Suprapubic skin (tissue), 4 donors: ENCODE measurements at regions not wholly inside any gene's neighbourhood (a gene's known extent, or its start where the extent isn't known, plus 50 kb on each side); places are given as distances from the start of the nearest gene placed in this dataset.
"Not testable (repeated sequence)": the region's sequence is repeated elsewhere in the genome, so short reads cannot be mapped to it uniquely, and the experiment has no call there.

Experiments
- DNase-seq, 2 donors: peaks; one replicate each; pipeline ENCODE4 v3.0.0-alpha.2; 2019; ENCODE audit warnings: low spot score in 2 of 2
- H3K27ac ChIP-seq: fragments of 200-600 bp; sonication (generic); one replicate; pipeline ENCODE4 v1.5.1; 2019
- H3K27me3 ChIP-seq: fragments of 200-600 bp; sonication (generic); one replicate; pipeline ENCODE4 v1.5.1; 2019
- H3K36me3 ChIP-seq: fragments of 200-600 bp; sonication (generic); one replicate; pipeline ENCODE4 v1.5.1; 2019
- H3K4me1 ChIP-seq: fragments of 200-600 bp; sonication (generic); one replicate; pipeline ENCODE4 v1.5.1; 2019
- H3K4me3 ChIP-seq: fragments of 200-600 bp; sonication (generic); one replicate; pipeline ENCODE4 v1.5.1; 2019; ENCODE audit warnings: mild to moderate bottlenecking
- H3K9me3 ChIP-seq: fragments of 200-600 bp; sonication (generic); one replicate; pipeline ENCODE4 v1.5.1; 2019
- EP300 ChIP-seq: sonication (generic); formaldehyde crosslinking; IDR thresholded peaks from one replicate; pipeline ENCODE4 v1.6.1; 2017; ENCODE audit warnings: antibody characterized with exemption
- POLR2A ChIP-seq, 2 donors: fragments of 450-650 bp; IDR thresholded peaks; one replicate each; pipeline ENCODE4 v1.6.1; 2017; ENCODE audit warnings: antibody characterized with exemption in 2 of 2, mild to moderate bottlenecking in 2 of 2, moderate library complexity in 2 of 2
- POLR2AphosphoS5 ChIP-seq, 3 donors: sonication (generic); formaldehyde crosslinking; IDR thresholded peaks; one replicate each; pipeline ENCODE4 v1.6.1; 2017; ENCODE audit warnings: antibody characterized with exemption in 3 of 3
- WGBS: methylation state at CpG from one replicate; pipeline ENCODE4 v1.1.5; 2018; 5-methylcytosine and 5-hydroxymethylcytosine counted together
- TF ChIP-seq, protein P1 (sequence below), 2 donors: fragments of 200-600 bp in 1 of 2; fragments of 450-650 bp in 1 of 2; sonication (generic) in 1 of 2; IDR thresholded peaks; one replicate each; pipeline ENCODE4 v1.5.1; 2016 to 2019; ENCODE audit warnings: antibody characterized with exemption in 2 of 2, mild to moderate bottlenecking in 1 of 2, moderate library complexity in 1 of 2

DNA sequence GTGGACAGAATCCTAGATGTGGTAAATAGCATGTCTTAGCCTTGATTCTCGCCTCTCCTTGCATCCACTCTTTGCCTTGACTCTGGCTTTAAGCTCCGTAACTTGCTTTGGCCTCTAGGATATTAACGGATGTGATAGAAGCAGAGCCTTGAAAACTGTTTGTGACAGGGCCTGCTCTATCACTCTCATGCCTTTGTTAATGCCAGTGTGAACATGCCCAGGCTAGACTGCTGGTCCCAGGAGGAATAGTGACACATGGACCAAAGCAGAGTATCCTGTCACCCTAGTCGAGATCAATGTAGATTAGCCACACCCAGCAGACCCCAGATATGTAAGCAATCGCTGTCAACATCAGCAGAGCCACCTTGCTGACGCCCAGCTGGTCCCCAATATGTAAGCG lies 109.9 kb upstream of the C9orf72 start:
- Histone ChIP-seq H3K36me3 (no peaks in the 10 kb centered on the region), H3K4me1 (no peaks in the 10 kb centered on the region), H3K27me3 (no peaks in the 10 kb centered on the region), H3K9me3 (no peaks in the 10 kb centered on the region), H3K4me3 (no peak overlapping the region), H3K27ac (no peak overlapping the region)
- DNase-seq: no peak
- WGBS: 77% methylated on average over 7 of the region's 7 CpGs
- no peak for TF ChIP-seq POLR2A (IDR thresholded peaks at IDR 0.05)
- no peak for TF ChIP-seq POLR2AphosphoS5 (IDR thresholded peaks at IDR 0.05)
- TF ChIP-seq, protein P1, sequence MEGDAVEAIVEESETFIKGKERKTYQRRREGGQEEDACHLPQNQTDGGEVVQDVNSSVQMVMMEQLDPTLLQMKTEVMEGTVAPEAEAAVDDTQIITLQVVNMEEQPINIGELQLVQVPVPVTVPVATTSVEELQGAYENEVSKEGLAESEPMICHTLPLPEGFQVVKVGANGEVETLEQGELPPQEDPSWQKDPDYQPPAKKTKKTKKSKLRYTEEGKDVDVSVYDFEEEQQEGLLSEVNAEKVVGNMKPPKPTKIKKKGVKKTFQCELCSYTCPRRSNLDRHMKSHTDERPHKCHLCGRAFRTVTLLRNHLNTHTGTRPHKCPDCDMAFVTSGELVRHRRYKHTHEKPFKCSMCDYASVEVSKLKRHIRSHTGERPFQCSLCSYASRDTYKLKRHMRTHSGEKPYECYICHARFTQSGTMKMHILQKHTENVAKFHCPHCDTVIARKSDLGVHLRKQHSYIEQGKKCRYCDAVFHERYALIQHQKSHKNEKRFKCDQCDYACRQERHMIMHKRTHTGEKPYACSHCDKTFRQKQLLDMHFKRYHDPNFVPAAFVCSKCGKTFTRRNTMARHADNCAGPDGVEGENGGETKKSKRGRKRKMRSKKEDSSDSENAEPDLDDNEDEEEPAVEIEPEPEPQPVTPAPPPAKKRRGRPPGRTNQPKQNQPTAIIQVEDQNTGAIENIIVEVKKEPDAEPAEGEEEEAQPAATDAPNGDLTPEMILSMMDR (IDR thresholded peaks at IDR 0.05): no peak
- no peak for TF ChIP-seq EP300

DNA sequence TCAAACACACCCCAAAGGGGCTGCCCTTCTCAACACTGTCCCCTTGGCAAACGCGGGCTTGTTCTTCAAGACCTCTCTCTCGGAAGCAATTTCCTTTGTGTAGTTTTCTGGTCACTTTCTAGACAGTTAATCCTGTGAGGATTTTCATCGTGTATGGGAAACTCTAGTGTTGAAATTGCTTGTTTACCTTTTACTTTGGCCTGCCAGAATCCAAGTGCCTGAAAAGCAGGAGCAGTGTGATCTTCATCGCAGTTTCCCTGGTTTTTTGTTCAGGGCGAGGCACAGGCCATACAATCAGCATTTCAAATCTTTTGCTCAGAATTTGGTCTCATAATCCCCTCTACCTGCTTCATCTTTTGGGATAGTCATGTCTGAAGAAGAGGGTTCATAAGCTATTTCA lies 115.7 kb upstream of the C9orf72 start:
- TF ChIP-seq EP300 (no peak), POLR2A (IDR thresholded peaks at IDR 0.05) (no peak), POLR2AphosphoS5 (IDR thresholded peaks at IDR 0.05) (no peak)
- TF ChIP-seq, protein P1 (IDR thresholded peaks at IDR 0.05): no peak
- H3K36me3 ChIP-seq: no peaks in the 10 kb centered on the region
- no peak overlapping the region for H3K27ac ChIP-seq
- DNase-seq: no peak
- H3K4me3 ChIP-seq: no peak overlapping the region
- 90% methylated on average over 6 of the region's 6 CpGs for WGBS
- H3K9me3 ChIP-seq: no peaks in the 10 kb centered on the region
- no peaks in the 10 kb centered on the region for H3K4me1 ChIP-seq
- no peaks in the 10 kb centered on the region for H3K27me3 ChIP-seq

DNA sequence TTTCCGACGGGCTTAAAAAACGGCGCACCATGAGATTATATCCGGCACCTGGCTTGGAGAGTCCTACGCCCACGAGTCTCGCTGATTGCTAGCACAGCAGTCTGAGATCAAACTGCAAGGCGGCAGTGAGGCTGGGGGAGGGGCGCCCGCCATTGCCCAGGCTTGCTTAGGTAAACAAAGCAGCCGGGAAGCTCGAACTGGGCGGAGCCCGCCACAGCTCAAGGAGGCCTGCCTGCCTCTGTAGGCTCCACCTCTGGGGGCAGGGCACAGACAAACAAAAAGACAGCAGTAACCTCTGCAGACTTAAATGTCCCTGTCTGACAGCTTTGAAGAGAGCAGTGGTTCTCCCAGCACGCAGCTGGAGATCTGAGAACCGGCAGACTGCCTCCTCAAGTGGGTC lies 117.5 kb upstream of the C9orf72 start:
- H3K27me3 ChIP-seq, H3K36me3 ChIP-seq, DNase-seq, H3K27ac ChIP-seq, H3K9me3 ChIP-seq, H3K4me3 ChIP-seq, H3K4me1 ChIP-seq: not testable (repeated sequence)
- WGBS: no CpG with 5 or more reads among the region's 17 CpGs

DNA sequence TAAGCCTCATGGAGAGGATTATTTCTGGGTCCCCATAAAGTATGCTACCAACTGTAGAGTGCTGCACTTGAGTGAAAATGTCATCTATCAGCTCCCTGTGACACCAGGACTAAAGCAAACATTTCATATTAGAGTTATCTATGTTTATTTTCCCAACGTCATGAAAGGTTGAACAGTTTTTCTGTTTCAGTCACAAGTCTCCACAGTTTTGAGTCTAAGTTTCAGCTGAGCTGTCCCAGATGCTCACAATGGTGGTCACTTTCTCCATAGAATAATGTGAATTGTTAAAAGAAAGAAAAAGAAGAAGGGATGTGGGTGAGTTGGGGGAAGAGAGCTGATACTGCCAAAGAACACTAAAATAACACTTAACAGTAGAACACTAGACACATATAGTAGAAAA lies 126.3 kb upstream of the C9orf72 start:
- Histone ChIP-seq H3K9me3 (no peaks in the 10 kb centered on the region), H3K27ac (no peak overlapping the region), H3K27me3 (no peaks in the 10 kb centered on the region), H3K36me3 (no peaks in the 10 kb centered on the region), H3K4me3 (no peak overlapping the region), H3K4me1 (no peaks in the 10 kb centered on the region)
- TF ChIP-seq EP300: no peak
- no peak for DNase-seq
- 47% methylated on average over 1 of the region's 1 CpG for WGBS

DNA sequence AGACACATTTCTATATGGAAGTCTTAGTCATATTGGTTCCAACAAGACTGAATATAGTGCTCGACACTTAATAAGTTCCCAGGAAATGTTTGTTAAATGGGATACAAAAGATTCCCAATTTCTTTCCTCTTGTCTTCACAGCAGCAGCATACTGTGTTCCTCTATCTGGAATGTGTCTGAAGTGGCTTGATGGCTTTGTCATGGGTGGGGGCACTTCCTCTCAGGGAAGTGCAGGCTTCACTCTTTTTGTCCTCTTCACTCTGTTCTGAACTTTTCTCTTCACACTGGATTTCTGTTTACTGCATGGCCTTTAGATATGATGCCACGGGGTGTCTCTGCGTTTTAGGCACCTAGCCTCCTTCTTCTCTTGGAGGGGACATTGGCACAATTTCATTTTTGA lies 127.7 kb upstream of the C9orf72 start:
- Histone ChIP-seq H3K4me1 (no peaks in the 10 kb centered on the region), H3K4me3 (no peak overlapping the region), H3K27me3 (no peaks in the 10 kb centered on the region), H3K36me3 (no peaks in the 10 kb centered on the region), H3K9me3 (no peaks in the 10 kb centered on the region), H3K27ac (no peak overlapping the region)
- TF ChIP-seq POLR2A (IDR thresholded peaks at IDR 0.05) (no peak), POLR2AphosphoS5 (IDR thresholded peaks at IDR 0.05) (no peak), EP300 (no peak)
- TF ChIP-seq, protein P1 (IDR thresholded peaks at IDR 0.05): no peak
- 85% methylated on average over 3 of the region's 3 CpGs for WGBS
- DNase-seq: no peak

DNA sequence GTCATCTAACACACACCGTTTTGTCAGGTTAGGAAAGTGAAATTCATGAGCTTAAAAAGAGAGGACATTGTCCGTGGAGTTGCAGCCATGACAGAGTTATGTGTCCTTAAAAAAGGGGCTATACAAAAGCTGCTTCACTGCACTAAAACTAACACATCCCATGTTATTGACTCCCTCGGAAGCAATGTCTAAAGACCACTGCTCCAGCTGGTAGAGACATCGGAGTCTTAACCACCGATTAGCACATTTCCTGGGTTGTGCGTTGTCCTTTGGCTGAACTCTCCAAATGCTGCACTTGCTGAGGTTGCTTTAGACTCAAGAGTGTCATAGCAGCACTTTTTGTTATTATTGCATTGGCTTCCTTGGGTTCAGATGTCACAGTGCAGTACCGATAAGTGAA lies 128.3 kb upstream of the C9orf72 start:
- DNase-seq: no peak
- no peak overlapping the region for H3K4me3 ChIP-seq
- H3K4me1 ChIP-seq: no peaks in the 10 kb centered on the region
- TF ChIP-seq EP300 (no peak), POLR2AphosphoS5 (IDR thresholded peaks at IDR 0.05) (no peak), POLR2A (IDR thresholded peaks at IDR 0.05) (no peak)
- TF ChIP-seq, protein P1 (IDR thresholded peaks at IDR 0.05): no peak
- no peaks in the 10 kb centered on the region for H3K27me3 ChIP-seq
- 53% methylated on average over 7 of the region's 7 CpGs for WGBS
- no peaks in the 10 kb centered on the region for H3K9me3 ChIP-seq
- no peaks in the 10 kb centered on the region for H3K36me3 ChIP-seq
- no peak overlapping the region for H3K27ac ChIP-seq
